ENCODE measurements at regions not wholly inside any gene's neighbourhood (a gene's known extent, or its start where the extent isn't known, plus 50 kb on each side); places are given as distances from the start of the nearest gene placed in this dataset.

GRCh38 chr2:150544731-150545130 lies 57.3 kb upstream of the RND3 start:
- TF ChIP-seq SIN3A (IDR thresholded peaks at IDR 0.05; ENCODE audit: borderline replicate concordance, insufficient read depth, low read length), result no peak
- TF ChIP-seq, protein P1, sequence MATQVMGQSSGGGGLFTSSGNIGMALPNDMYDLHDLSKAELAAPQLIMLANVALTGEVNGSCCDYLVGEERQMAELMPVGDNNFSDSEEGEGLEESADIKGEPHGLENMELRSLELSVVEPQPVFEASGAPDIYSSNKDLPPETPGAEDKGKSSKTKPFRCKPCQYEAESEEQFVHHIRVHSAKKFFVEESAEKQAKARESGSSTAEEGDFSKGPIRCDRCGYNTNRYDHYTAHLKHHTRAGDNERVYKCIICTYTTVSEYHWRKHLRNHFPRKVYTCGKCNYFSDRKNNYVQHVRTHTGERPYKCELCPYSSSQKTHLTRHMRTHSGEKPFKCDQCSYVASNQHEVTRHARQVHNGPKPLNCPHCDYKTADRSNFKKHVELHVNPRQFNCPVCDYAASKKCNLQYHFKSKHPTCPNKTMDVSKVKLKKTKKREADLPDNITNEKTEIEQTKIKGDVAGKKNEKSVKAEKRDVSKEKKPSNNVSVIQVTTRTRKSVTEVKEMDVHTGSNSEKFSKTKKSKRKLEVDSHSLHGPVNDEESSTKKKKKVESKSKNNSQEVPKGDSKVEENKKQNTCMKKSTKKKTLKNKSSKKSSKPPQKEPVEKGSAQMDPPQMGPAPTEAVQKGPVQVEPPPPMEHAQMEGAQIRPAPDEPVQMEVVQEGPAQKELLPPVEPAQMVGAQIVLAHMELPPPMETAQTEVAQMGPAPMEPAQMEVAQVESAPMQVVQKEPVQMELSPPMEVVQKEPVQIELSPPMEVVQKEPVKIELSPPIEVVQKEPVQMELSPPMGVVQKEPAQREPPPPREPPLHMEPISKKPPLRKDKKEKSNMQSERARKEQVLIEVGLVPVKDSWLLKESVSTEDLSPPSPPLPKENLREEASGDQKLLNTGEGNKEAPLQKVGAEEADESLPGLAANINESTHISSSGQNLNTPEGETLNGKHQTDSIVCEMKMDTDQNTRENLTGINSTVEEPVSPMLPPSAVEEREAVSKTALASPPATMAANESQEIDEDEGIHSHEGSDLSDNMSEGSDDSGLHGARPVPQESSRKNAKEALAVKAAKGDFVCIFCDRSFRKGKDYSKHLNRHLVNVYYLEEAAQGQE (IDR thresholded peaks at IDR 0.05; ENCODE audit: insufficient read depth in 1 of 2, low read depth in 2 of 2, low read length in 2 of 2), result no peak
- no peak for TF ChIP-seq POLR2AphosphoS5 (IDR thresholded peaks at IDR 0.05; ENCODE audit: low read depth, low read length)

Data from PFSK-1 (cell line).